ENCODE measurements at regions not wholly inside any gene's neighbourhood (a gene's known extent, or its start where the extent isn't known, plus 50 kb on each side); places are given as distances from the start of the nearest gene placed in this dataset.
A peak's percentile ranks its signal among the peaks of the same experiment; 100 is the strongest.
"Not testable (repeated sequence)": the region's sequence is repeated elsewhere in the genome, so short reads cannot be mapped to it uniquely, and the experiment has no call there.

DNA sequence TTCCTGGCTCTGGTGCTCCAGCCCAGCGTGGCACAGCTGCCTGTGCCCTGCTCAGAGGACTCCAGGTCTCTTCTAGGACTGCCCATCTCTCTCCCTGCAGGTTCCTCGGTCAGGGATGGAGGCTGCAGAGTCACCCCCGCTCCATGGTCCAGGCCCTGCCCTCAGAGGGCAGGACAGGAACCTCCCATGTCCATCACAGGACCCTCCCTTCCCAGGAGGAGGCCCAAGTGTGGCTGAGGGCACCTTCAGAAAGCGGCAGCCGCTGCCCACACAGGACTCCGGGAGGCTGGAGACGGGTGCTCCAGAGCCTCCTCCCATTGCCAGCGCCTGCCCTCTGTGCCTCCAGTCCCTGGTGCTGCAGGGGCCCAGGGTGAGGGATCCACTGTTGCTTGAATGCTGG is 291.5 kb downstream of the ADGRD1 start:
- intact Hi-C loops (cut with micrococcal nuclease); ATAC-seq; DNase-seq: not testable (repeated sequence)

DNA sequence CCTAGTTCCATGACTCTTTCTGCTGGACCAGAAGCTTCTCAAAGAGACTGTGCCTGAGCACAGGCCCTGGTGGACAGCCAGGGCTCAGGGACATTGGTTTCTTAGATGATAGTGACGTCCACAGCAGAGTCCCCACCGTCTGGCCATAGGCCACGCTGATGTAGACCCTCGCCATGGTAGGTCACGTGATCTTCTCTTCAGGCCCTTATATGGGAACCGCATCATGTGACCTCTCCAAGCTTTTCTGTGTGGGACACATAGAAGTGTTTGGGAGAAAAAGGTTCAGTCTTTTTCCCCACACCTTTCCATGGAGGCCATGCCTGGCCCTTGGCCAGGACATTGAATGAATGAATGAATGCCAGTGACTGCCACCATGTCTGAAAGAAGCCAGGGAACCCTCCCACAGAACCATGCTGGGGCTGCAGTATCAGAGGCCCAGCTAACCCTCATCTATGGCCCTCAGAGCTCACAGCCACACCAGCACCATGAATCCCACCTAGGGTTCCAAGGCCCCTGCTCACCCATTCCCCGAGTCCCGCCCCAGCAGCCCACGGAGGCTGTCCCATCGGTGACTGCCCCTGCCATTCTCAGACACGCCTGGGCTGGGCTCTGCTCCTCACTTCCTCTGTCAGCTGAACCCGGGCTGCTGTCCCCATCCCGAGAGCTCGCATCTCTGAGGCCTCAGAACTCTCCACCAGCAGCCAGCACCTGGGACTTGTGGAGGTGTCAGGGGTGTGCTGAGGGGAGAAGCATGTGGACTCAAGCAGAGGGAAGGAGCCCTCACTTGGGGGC is 292.1 kb downstream of the ADGRD1 start:
- ATAC-seq: no peak
- DNase-seq: no peak
- intact Hi-C loops (cut with micrococcal nuclease): no loop called here

DNA sequence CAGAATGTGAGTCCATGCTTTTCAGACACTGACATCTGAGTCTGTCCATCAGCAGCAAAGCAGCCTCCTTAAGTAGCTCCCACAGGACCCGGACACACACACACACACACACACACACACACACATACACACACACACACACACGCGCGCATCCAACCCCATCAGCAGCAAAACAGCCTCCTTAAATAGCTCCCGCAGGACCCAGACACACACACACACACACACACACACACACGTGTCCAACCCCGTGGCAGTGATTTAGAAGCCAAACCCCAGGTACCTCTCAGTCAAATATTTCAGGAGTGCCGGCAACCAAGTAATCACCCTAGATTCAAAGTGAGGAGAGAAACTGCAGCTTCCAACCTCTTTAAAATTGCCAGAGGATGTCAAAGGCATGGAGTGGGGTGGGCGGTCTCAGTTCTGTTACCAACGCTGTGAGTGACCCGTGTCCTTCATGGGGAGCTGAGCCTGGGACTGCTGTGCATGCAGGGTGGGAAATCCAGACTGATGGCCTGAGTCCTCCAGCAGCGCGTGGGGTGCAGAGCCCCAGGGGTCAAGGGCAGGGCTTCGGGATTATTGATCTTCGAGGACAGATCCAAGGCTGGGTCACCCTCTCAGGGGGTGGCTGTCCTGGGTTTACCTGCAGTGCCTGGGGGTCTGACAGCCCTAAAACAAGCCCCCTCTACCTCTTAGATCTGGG is 293.5 kb downstream of the ADGRD1 start:
- DNase-seq; intact Hi-C loops (cut with micrococcal nuclease); ATAC-seq: not testable (repeated sequence)

DNA sequence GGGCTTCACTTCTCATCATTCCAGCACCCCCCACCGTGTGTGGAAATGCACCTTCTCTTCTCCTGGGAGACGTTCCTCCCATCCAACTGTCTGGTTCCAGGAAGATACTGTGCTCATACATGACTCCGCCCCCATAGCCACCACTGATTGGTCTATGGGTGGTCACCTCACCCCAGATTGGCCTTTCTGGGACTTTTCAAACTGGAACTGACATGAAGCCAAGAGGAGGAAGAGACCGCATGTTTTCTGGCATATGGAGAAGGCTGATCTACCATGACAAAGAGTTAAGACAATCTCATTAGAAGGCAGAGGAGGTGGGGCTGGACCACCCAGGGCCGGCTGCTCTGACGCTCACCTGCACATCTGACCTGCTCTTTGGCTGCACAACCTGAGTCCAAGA is 294.2 kb downstream of the ADGRD1 start:
- DNase-seq; ATAC-seq; intact Hi-C loops (cut with micrococcal nuclease): not testable (repeated sequence)

DNA sequence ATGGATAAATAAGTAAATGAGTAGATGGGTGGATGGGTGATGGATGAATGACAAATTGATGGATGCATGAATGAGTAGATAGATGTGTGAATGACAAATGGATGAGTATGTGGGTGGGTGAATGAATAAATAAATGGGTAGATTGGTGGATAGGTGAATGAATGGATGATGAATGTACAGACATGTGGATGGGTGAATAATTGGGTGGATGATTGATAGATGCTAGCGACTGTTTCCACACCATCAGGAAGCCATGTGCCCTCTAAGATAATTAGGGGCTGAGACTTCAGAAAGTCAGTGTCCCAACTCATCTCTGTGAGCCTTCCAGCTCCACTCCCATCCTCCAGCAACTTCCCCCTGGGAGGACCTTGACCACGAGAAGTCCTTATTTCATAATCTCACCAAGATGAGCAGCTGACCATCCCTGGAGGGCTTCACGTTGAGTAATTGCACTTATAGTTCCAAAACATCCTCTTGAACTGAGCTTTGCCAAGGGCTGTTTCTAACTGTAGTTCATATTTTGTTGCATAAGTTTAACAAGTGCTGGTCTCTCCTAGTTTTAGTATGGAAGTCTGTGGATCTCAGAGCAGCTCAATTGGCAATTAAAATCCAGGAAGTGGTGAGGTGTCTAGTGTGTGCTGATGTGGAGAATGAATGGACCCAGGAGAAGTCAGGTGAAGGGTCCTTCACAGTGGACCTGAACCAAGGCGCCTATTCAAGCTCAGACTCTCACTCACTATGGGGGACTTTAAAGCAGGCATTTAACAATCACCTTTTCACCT is 295.7 kb downstream of the ADGRD1 start:
- DNase-seq (no peak), ATAC-seq (peak; percentile 77)
- intact Hi-C loops (cut with micrococcal nuclease): no loop called here

DNA sequence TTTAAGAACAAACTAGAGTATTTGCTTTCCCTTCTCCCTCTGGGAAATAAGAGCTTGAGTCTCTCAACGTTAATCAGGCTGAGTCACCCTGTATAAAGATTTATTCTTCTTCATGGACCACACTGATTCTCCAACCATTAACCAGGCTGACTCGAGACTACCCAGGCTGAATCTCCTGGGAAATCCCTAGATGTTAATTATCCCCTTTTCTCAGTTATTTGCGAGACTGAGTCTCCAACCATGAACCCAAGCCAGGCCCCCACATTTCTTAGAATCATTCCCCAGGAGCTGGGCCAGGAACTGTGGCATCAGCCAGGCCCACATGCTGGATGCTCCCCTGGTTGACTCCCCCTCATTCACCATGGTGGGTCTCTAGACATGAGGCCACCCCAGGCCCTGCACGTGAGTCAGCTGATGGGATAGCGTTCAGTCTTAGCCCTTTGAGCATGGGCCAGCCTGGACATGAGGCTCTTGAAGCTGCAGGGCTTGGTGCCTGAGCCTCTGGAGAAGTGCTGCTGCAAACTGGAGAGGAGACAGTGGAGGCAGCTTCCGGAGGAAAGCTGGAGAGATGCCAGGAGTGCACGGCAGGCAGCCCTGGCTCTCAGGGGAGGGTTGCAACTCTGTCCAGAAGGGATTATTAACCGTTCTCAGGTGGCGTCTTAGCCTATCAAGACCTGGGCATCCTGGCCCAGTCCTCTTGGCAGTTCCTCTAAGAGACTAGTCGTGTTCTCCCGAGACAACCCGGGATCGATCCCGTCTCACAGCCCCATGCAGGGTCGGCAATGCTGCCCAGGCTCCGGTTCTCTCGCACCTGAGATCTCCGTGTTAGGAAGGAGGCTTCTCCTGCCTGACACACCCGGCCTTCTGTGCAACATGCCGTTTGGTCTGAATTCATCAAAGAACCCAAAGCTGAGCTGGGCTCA is 296.6 kb downstream of the ADGRD1 start:
- peak; percentile 45 for DNase-seq
- intact Hi-C loops (cut with micrococcal nuclease): no loop called here
- peak; percentile 16 for ATAC-seq

DNA sequence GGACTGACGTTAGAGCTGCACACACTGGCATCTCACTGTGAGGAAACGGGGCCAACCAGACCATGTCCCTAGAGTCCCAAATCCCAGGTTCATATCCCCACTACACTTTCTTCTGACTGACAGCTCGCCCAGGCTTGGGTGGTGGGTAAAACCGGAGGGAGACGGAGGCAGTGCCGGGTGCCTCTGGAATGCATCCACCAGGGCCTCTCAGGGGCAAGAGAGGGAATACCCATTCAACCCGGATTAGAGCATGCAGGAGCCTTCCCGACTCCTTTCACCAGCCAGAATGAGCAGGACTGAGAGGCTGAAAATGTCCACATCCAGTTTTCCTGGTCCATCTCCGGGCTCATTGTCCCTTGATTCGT is 297.2 kb downstream of the ADGRD1 start:
- ATAC-seq: no peak
- intact Hi-C loops (cut with micrococcal nuclease): no loop called here
- no peak for DNase-seq

DNA sequence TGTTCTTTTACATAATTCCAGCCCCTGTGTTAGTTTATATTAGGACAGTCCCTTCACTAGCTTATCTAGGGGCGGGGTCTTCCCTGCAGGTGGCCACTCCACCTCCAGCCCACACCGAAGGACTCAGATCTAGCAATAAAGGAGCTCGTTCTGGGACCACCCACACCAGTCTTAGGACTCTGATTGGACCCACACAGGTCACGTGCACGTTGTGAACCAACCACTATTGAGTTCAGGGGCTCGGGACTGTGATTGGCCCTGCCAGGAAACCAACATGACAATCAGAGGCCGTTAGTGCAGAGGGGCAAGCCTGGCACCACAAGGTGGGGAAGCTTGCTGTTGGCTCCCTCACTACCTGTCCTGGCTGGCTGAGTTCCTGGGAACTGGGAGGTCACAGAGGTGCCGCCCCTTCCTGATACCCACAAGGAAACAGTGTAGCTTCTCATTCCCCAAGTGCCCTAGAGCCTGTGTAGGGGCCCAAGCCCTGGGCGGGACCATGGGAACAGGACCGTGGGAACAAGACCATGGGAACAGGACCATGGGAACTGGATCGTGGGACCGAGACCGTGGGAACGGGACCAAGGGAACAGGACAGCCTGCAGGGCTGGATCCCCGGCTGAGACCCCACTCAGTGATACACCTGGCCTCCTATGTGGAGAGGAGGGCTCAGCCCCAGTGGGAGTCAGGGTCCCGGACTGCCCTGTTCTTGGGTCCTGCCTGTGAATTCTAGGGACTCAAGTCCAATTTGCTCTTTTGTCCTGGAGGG is 297.8 kb downstream of the ADGRD1 start:
- intact Hi-C loops (cut with micrococcal nuclease): no loop called here
- no peak for DNase-seq
- peak; percentile 44 for ATAC-seq

DNA sequence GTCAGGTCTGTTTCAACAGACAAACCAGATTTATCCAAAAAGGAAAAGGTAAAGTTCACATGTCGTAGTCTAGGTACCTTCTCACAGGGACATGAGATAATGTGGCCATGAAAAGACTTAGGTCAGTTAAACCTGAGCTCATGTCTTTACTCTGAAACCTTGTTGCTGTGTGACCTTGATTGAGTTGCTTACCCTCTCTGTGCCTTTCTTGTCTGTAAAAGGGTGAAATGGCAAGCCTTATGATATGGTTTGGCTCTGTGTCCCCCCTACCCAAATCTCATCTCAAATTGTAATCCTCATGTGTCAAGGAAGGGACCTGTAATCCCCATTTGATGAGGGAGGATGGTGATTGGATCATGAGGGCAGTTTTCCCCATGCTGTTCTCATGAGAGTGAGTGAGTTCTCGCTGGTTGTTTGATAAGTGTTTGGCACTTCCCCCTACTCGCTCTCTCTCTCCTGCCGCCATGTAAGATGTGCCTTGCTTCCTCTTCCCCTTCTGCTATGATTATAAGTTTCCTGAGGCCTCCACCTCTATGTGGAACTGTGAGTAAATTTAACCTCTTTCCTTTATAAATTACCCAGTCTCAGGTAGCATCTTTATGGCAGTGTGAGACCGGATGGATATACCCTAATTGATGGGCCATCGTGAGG is 299.8 kb downstream of the ADGRD1 start:
- no peak for ATAC-seq
- intact Hi-C loops (cut with micrococcal nuclease): no loop called here
- DNase-seq: no peak

DNA sequence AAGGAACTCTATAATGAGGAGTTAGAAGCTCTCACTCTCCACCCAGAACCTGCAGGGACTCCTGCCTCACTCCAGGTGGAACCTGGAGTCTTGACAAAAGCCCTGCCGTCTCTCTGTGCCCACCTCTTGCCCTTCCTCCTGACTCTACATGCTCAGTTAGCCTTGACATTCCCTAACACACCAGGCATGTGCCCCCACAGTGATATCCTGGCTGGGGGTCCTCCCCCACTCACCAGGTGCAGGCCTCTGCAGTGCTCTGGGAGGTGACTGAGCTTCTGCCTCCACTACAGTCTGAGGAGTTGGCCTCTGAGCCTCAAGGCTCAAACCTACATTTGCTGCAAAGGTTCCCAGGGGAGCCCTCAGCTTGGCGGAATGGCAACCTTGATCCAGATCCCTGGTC is 300.7 kb downstream of the ADGRD1 start:
- no peak for DNase-seq
- intact Hi-C loops (cut with micrococcal nuclease): no loop called here
- ATAC-seq: no peak

DNA sequence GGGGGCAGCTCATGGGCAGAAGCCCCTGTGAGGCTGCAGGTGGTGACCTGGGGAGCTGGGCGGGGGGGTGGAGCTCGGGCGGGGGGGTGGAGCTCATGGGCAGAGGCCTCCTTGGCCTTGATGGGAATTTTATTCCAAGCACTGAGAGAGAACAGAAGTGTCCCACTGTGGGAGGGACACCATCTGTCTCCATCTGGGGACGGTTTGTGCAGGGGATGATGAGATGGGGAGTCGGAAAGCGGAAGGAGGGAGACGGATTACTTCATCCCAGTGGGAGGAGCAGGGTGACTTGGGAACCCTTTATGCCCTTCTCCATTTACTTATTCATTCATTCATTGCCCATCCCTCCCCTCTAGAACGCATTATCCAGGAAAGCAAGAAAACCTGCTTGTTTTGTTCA is 304.7 kb downstream of the ADGRD1 start:
- DNase-seq (no peak), ATAC-seq (no peak)
- intact Hi-C loops (cut with micrococcal nuclease): no loop called here

DNA sequence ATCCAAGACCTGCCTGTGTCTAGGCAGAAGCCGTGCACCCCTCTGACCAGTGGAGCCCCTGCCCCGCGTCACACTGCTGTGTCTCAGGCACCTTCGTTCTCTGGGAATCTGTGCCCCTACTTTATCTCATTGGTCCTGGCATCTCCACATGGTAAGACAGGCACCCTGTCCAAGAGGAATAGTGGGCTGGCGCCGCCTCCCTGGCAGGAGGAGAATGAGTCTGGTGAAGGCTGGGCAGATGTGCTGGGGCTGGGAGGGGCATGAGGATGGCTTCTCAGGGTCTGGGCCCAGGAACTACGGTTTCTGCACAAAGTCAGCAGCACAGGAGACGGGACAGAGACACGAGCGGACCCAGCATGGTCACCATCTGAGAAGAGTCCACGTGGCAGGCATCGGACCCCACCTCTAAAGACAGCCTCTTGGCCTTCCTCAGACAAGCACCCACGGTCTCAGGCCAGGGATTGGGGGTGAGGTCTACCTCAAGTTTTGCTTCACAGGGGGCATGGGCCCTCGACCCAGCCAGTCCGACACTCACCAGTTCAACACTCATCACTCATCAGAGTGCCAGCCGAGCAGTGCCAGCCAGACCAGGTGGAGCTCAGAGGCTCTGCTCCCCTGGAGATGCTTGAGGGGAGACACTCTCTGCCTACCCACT is 306.7 kb downstream of the ADGRD1 start:
- DNase-seq (peak; percentile 10), ATAC-seq (no peak)
- intact Hi-C loops (cut with micrococcal nuclease): no loop called here

DNA sequence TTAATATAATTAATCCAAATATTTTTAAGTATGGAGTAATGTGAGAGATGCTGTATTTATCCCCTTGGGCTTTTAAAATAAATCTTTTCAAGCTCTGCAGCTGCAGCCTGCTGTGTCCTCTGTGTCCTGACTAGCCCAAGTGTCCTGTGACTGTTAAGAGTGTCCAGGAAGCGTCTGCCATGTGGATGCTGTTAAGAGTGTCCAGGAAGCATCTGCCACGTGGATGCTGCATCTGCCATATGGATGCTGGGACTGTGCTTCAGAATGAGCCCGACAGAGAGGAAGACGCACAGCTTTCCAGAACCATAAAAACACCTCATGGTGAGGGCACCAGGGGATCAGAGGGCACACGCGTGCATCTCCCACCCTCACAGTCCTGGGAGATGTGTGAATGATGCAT is 307.2 kb downstream of the ADGRD1 start:
- DNase-seq (no peak), ATAC-seq (no peak)
- intact Hi-C loops (cut with micrococcal nuclease): no loop called here

DNA sequence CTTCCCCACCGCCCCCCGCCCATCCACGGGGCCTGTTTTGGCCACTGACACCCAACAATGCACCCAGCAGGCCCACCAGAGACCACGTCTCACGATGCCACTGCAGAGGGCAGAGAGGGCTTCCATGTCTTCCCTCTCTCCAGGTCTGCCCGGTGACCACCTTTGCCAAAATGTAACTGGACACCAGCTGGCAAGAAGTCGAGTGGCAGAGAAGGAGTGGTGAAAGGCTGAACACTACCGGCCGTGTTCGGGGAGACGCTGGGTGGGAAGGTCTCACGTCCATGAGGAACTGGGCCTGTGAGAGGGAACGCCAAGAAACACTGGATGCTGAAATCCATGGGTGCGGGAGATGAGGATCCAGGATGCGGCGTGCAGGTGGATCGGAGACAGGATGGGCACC is 308.2 kb downstream of the ADGRD1 start:
- ATAC-seq (no peak), DNase-seq (no peak)
- intact Hi-C loops (cut with micrococcal nuclease): no loop called here

DNA sequence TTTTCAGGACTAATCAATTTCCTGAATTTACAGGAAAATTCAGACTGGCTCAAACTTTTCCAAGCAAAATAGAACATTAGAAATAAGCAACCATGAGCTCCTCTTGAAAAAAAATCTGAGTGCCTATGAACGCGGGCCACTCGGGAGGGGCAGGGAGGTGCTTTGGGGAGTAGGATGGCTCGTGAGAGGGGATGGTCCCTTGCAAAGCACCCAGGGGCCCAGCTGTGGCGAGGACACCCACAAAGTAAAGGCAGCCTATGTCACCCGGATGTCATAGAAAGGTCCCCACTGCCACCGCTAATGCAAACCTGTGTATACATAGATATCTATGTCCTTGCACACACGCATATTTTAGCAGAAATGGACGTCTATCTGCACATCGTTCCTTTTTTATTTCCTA is 309.9 kb downstream of the ADGRD1 start:
- DNase-seq: peak; percentile 4
- intact Hi-C loops (cut with micrococcal nuclease): no loop called here
- ATAC-seq: no peak

DNA sequence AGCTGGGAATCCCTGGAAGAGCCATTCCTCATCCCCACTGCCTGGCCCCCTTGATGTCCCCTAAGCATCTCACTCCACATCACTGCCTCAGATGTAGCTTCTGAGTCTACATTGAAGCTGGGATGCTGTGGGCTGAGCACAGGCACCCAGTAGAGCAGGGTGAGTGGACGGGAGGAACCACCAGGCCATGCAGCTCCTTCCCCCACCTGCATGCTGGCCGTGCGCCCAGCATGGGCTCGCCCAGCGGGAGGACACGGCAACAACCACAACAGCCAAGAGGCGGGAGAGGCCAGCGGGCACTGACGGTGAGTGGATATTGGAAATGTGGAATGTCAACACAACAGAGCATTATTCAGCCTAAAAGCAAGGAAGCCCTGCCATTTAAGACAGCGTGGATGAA is 310.9 kb downstream of the ADGRD1 start:
- intact Hi-C loops (cut with micrococcal nuclease): no loop called here
- DNase-seq (peak; percentile 25), ATAC-seq (no peak)

Data from left ventricle myocardium superior (tissue), 1 donor.